WERI-Rb-1 (cell line): ENCODE measurements at regions not wholly inside any gene's neighbourhood (a gene's known extent, or its start where the extent isn't known, plus 50 kb on each side); places are given as distances from the start of the nearest gene placed in this dataset.

ENCODE experiments used
- DNase-seq: peaks from one replicate; pipeline ENCODE4 v3.0.0-alpha.2; 2020
- H3K27ac ChIP-seq: fragments of 250-450 bp; sonication (Bioruptor Pico); 2 replicates; pipeline ENCODE4 v1.5.1; 2020; ENCODE audit warnings: mild to moderate bottlenecking, moderate library complexity
- H3K27me3 ChIP-seq: fragments of 250-450 bp; sonication (Bioruptor Pico); 2 replicates; pipeline ENCODE4 v1.5.1; 2021; ENCODE audit warnings: mild to moderate bottlenecking, low read depth, moderate library complexity; ENCODE audit not compliant: insufficient read depth, severe bottlenecking
- H3K36me3 ChIP-seq: fragments of 250-450 bp; sonication (Bioruptor Pico); 2 replicates; pipeline ENCODE4 v1.5.1; 2020; ENCODE audit warnings: mild to moderate bottlenecking, moderate library complexity
- H3K4me3 ChIP-seq: 2 replicates; pipeline ENCODE4 v1.5.1; 2011; ENCODE audit warnings: low read depth, mild to moderate bottlenecking, control low read depth, low read length
- H3K9me3 ChIP-seq: fragments of 250-450 bp; sonication (Bioruptor Pico); 2 replicates; pipeline ENCODE4 v1.5.1; 2021; ENCODE audit warnings: mild to moderate bottlenecking, moderate library complexity; ENCODE audit not compliant: severe bottlenecking
- CTCF ChIP-seq: IDR thresholded peaks from 2 replicates; pipeline ENCODE4 v1.5.1; 2011; ENCODE audit warnings: low read depth, mild to moderate bottlenecking, control low read depth, inconsistent platforms, low read length

GRCh38 chr7:49666764-49667163 lies 106.7 kb upstream of the VWC2 start:
- Histone ChIP-seq H3K36me3 (no peaks in the 10 kb centered on the region), H3K27ac (no peak overlapping the region), H3K9me3 (no peaks in the 10 kb centered on the region), H3K27me3 (no peaks in the 10 kb centered on the region), H3K4me3 (no peak overlapping the region)
- no peak for TF ChIP-seq CTCF
- no peak for DNase-seq

- Histone ChIP-seq H3K4me3 (no peak overlapping the region), H3K27ac (no peak overlapping the region), H3K36me3 (no peaks in the 10 kb centered on the region), H3K9me3 (no peaks in the 10 kb centered on the region), H3K27me3 (no peaks in the 10 kb centered on the region)
- DNase-seq, result no peak
- no peak for TF ChIP-seq CTCF
Measured at GRCh38 chr7:49669285-49669684, 104.2 kb upstream of the VWC2 start.

- Histone ChIP-seq H3K4me3 (no peak overlapping the region), H3K9me3 (no peaks in the 10 kb centered on the region), H3K36me3 (no peaks in the 10 kb centered on the region), H3K27ac (no peak overlapping the region), H3K27me3 (no peaks in the 10 kb centered on the region)
- DNase-seq, result no peak
- no peak for TF ChIP-seq CTCF
Measured at GRCh38 chr7:49669692-49670260, 103.7 kb upstream of the VWC2 start.

DNA sequence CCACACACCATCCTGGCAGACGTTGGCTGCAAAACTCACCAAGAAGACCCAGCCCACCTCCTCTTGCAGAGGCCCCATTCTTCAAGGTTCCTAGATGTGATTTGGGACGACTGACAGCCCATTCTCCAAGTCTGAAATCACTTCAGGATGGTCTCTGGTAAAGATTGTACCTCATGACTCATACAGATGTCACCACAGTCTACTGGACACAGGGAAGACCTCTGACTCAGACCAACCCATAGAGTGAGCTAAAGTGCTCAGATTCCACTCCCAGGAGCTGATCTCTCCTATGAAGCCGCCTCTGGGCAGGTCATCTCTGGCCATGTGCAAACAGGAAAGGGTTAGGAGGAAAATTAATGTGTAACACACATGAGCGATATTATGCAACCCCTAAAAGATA lies 102.4 kb upstream of the VWC2 start:
- Histone ChIP-seq H3K9me3 (no peaks in the 10 kb centered on the region), H3K36me3 (no peaks in the 10 kb centered on the region), H3K27me3 (no peaks in the 10 kb centered on the region), H3K27ac (no peak overlapping the region), H3K4me3 (no peak overlapping the region)
- TF ChIP-seq CTCF, result no peak
- DNase-seq, result no peak

DNA sequence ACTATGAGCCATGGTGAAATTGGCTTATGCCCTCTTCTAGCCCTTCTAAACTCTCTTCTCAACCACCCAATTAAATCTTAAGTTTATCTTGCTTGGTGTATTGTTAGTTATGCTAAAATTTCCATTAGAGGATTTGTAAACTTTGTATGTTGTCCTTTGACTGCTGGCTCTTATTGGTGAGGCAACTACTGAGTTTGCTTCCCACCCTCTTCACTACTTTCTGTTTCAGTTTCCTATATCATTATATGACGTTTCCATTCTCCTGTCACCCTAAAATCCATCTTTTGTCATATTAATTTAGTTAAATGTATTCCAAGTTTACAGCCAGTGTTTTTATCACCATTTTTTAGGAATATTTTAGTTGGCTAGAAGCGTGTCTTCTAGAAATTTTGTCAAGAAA lies 80.9 kb upstream of the VWC2 start:
- Histone ChIP-seq H3K36me3 (no peaks in the 10 kb centered on the region), H3K9me3 (no peaks in the 10 kb centered on the region), H3K4me3 (no peak overlapping the region), H3K27me3 (no peaks in the 10 kb centered on the region), H3K27ac (no peak overlapping the region)
- TF ChIP-seq CTCF, result no peak
- DNase-seq, result no peak

- Histone ChIP-seq H3K27ac (no peak overlapping the region), H3K9me3 (no peaks in the 10 kb centered on the region), H3K4me3 (no peak overlapping the region), H3K36me3 (no peaks in the 10 kb centered on the region), H3K27me3 (no peaks in the 10 kb centered on the region)
- no peak for DNase-seq
- no peak for TF ChIP-seq CTCF
Measured at GRCh38 chr7:49695971-49696370, 77.5 kb upstream of the VWC2 start.
